Upper lobe of left lung (tissue), 4 donors: ENCODE measurements at regions not wholly inside any gene's neighbourhood (a gene's known extent, or its start where the extent isn't known, plus 50 kb on each side); places are given as distances from the start of the nearest gene placed in this dataset.

Source experiments
- CTCF ChIP-seq, 6 experiments: fragments of 450-650 bp in 4 of 6; fragments of 200-600 bp in 2 of 6; sonication (generic) in 2 of 6; IDR thresholded peaks; one replicate each; pipeline ENCODE4 v1.5.1; 2016 to 2019; ENCODE audit warnings: antibody characterized with exemption in 6 of 6
- POLR2AphosphoS5 ChIP-seq, 2 donors: sonication (generic); formaldehyde crosslinking; IDR thresholded peaks; one replicate each; pipeline ENCODE4 v1.5.1; 2017; ENCODE audit warnings: antibody characterized with exemption in 2 of 2

DNA sequence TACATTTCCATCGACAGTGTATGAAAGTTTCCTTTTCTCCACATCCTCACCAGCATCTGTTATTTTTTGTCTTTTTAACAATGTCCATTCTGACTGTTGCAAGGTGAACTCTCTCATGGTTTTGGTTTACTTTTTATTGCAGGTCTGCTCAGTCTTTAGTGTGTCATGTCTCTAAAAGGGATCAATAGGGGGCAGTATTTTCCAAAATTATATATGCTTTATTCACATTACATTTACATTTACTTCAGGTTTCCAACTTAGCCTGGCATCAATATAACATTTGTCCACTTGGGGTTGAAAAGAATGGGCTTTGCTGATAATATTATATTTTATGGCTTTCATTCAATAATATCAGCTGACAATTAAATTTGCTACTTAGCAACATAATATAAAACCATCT is 265.0 kb upstream of the SLITRK2 start:
- TF ChIP-seq POLR2AphosphoS5 (IDR thresholded peaks at IDR 0.05) (no peak), CTCF (IDR thresholded peaks at IDR 0.05) (no peak)
